ENCODE measurements at regions not wholly inside any gene's neighbourhood (a gene's known extent, or its start where the extent isn't known, plus 50 kb on each side); places are given as distances from the start of the nearest gene placed in this dataset.
"Not testable (repeated sequence)": the region's sequence is repeated elsewhere in the genome, so short reads cannot be mapped to it uniquely, and the experiment has no call there.

DNA sequence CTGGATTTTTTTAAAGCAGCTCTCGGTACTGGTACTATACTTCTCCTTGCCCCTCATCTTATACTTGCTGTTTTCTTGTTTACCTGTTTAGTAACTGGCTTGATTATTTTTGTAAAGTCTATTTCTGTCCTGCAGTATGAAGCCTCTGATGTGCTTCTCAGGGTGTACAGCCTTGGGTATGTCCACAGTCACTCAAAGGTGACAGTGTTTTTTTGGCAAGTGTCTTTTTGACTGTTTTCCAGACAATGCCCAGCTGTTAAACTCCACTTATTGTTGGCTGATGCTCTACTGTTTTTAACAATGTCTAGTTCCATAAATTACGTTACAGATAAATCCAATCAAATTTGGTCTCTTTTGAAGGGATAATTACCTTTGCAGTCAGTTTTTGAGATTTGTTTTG is 475.2 kb downstream of the JRKL start:
- H3K9me3 Mint-ChIP-seq = peaks cover 3% of the 10 kb centered on the region
- no peaks in the 10 kb centered on the region for H3K4me1 Mint-ChIP-seq
- H3K27ac Mint-ChIP-seq = no peak overlapping the region
- H3K4me3 Mint-ChIP-seq = no peak overlapping the region
- no peak for ATAC-seq (replicated peaks)
- no peaks in the 10 kb centered on the region for H3K36me3 Mint-ChIP-seq (ENCODE audit: low read depth)
- H3K27me3 Mint-ChIP-seq = no peaks in the 10 kb centered on the region

DNA sequence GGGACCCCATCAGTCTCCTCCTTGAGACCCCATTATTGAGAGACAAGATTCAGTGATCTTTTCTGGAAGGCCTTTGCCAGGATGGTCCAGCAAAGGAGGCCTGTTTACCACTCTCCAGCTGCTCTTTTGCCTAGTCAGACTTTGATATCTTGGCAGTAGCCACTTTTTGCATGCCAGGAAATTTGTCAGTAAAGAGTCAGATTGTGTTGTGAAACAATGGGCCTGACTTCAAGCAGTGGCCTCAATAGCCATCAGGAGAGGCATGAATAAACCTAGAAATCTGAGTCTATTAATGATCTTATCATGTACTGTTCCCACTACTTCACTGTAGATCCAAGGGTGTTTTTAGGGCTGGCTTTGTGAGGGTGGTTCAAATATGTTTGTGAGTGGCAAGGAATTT is 479.4 kb downstream of the JRKL start:
- H3K27me3 Mint-ChIP-seq = no peaks in the 10 kb centered on the region
- no peak overlapping the region for H3K27ac Mint-ChIP-seq
- no peak overlapping the region for H3K4me3 Mint-ChIP-seq
- no peaks in the 10 kb centered on the region for H3K4me1 Mint-ChIP-seq
- ATAC-seq (replicated peaks) = no peak
- H3K9me3 Mint-ChIP-seq = peaks cover 3% of the 10 kb centered on the region
- no peaks in the 10 kb centered on the region for H3K36me3 Mint-ChIP-seq (ENCODE audit: low read depth)

DNA sequence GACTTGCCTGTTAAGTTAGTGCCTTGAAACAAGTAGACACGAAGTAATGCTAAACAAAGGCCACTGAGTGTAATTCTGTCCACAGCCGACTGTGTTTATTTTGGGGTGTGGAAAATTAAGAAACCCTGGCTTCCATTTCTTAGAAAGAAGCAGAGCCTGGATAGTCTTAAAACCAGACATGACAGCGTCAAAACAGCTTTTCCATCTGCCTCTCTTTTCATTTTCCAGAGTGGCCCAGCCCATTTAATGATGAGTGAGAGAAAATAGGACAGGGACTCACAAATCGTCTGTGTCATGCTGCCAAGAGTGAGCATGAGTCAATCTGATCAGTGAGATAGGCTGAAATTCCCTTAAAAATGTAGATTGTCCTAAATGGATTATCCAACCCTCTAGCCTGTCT is 485.9 kb downstream of the JRKL start:
- H3K27me3 Mint-ChIP-seq = no peaks in the 10 kb centered on the region
- no peak overlapping the region for H3K4me3 Mint-ChIP-seq
- H3K9me3 Mint-ChIP-seq = no peaks in the 10 kb centered on the region
- no peaks in the 10 kb centered on the region for H3K4me1 Mint-ChIP-seq
- no peak overlapping the region for H3K27ac Mint-ChIP-seq
- no peaks in the 10 kb centered on the region for H3K36me3 Mint-ChIP-seq (ENCODE audit: low read depth)
- ATAC-seq (replicated peaks) = no peak

DNA sequence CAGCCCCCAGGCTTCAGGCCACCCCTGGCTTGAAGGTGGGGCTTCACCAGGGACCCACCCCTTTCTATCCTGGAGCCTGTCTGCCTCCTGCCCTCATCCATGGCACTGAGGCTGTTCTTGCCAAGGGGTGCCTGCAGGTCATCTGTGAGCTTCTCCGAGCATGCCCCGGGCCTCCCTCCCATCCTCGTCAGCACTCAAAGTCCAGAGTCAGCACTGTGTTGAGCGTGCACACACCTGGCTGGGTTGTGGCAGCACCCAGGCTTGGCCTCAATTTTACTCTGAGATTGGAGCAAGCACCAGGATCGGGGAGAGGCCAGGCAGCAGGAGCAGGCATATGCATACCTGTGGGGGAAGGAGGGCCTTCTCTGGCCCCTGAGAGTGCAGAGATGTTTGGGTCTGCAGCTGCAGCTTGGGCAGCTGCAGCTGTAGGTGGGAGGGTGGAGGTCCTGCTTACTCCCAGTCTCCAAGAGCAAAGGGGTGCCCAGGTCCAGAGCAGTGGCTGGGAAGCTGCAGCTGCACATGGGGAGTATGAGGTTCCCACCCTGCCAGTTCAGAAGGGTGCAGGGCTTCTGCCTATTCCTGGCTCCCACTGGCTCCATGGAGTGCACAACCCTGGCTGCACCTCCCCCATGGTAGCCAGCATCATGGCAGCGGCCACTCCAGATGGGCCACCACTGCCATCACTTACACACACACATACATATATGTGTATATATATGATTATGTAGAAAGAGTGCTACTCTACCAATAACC is 488.7 kb downstream of the JRKL start:
- peaks cover 7% of the 10 kb centered on the region for H3K9me3 Mint-ChIP-seq
- no peak for ATAC-seq (replicated peaks)
- H3K27ac Mint-ChIP-seq = no peak overlapping the region
- H3K4me3 Mint-ChIP-seq = no peak overlapping the region
- no peaks in the 10 kb centered on the region for H3K4me1 Mint-ChIP-seq
- H3K27me3 Mint-ChIP-seq = no peaks in the 10 kb centered on the region
- H3K36me3 Mint-ChIP-seq (ENCODE audit: low read depth) = no peaks in the 10 kb centered on the region

DNA sequence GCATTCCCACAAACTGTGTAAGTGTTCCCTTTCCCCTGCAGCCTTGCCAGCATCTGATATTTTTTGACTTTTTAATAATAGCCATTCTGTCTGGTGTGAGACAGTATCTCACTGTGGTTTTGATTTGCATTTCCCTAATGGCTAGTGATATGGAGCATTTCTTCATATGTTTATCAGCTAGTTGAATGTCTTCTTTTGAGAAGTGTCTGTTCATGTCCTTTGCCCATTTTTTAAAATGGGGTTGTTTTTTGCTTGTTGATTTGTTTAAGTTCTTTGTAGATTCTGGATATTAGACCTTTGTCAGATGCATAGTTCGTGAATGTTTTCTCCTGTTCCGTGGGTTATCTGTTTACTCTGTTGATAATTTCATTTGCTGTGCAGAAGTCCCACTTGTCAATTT is 492.8 kb downstream of the JRKL start:
- peaks cover 17% of the 10 kb centered on the region for H3K9me3 Mint-ChIP-seq
- not testable (repeated sequence) for H3K4me1 Mint-ChIP-seq; H3K27ac Mint-ChIP-seq; H3K27me3 Mint-ChIP-seq; H3K4me3 Mint-ChIP-seq; H3K36me3 Mint-ChIP-seq (ENCODE audit: low read depth); ATAC-seq (replicated peaks)

DNA sequence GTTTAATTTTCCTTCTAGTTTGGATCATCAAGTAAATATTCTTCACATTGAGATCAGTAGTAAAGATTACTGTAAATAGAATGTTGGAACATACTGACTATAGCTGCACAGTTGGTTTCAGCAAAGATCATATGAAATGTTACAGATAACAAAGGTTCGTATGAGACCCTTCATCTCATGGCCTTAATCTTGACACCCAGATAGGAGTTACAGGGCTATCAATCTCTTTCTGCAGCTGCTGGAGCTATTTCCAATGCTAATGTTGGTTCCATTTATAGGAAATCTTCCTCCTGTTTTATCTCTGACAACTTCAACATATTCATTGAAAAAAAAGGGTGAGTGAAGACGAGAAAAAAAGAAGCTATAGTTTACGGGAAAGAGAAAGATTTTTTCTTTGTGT is 495.6 kb downstream of the JRKL start:
- H3K27me3 Mint-ChIP-seq = no peaks in the 10 kb centered on the region
- H3K27ac Mint-ChIP-seq = no peak overlapping the region
- H3K36me3 Mint-ChIP-seq (ENCODE audit: low read depth) = no peaks in the 10 kb centered on the region
- peaks cover 17% of the 10 kb centered on the region for H3K9me3 Mint-ChIP-seq
- H3K4me3 Mint-ChIP-seq = no peak overlapping the region
- H3K4me1 Mint-ChIP-seq = no peaks in the 10 kb centered on the region
- ATAC-seq (replicated peaks) = no peak

DNA sequence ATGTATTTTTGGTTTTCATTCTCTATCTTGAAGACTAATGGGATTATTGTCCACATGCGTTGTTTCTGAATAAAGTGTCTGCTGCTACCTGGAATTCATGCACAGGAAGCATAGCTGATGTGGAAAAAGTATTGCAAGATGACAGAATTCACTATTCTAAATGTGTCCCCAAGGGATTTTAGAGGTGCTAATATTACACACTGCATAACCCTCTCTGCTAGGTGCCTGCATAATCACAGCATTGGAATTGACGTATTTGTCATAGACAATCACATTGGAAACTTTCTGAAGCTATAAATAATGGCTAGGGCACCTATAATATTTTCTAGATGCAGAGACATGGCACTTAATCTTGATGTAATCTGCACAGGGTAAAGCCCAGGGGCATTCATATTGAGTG is 496.1 kb downstream of the JRKL start:
- Mint-ChIP-seq H3K4me1 (no peaks in the 10 kb centered on the region), H3K36me3 (ENCODE audit: low read depth) (no peaks in the 10 kb centered on the region), H3K27ac (no peak overlapping the region), H3K27me3 (no peaks in the 10 kb centered on the region), H3K9me3 (peaks cover 17% of the 10 kb centered on the region), H3K4me3 (no peak overlapping the region)
- no peak for ATAC-seq (replicated peaks)

DNA sequence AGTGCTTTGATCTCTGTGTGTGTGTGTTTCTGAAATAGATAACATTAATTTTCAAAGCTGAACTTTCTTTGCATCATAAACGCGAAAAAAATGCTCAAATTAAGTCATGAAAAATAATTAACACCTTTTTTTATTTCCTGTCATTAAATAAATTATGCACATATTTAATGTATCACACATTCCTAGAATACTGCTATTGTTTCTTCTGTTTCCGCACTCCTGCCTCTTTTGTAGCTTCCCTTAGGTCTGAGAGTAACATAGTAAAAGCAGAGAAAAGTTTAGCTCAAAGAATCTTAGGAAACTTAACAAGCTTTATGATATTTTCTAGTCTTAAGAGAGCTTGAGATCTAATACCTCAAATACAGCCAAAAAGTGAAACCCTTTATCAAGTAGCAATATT is 504.2 kb downstream of the JRKL start:
- ATAC-seq (replicated peaks) = no peak
- Mint-ChIP-seq H3K27me3 (no peaks in the 10 kb centered on the region), H3K36me3 (ENCODE audit: low read depth) (no peaks in the 10 kb centered on the region), H3K27ac (no peak overlapping the region), H3K9me3 (peaks cover 4% of the 10 kb centered on the region), H3K4me3 (no peak overlapping the region), H3K4me1 (no peaks in the 10 kb centered on the region)

DNA sequence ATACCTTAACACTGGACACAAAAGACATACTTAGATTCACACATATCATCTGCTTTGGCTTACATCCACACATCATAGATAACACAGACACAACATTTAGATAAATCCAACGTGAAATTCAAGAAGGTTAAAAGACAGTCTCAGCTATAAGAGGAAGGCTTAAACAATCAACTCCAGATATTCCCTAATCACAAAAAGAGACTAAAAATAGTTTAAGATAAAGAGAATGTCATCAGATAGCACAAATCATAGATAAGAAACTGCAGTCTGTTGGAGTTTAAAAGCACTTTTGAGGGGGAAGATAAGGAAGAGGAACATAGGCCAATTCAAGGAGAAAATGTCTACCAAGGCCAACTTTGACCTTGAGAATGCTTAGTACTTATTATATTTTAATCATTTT is 504.8 kb downstream of the JRKL start:
- Mint-ChIP-seq H3K4me1 (no peaks in the 10 kb centered on the region), H3K27ac (no peak overlapping the region), H3K9me3 (peaks cover 4% of the 10 kb centered on the region), H3K27me3 (no peaks in the 10 kb centered on the region), H3K36me3 (ENCODE audit: low read depth) (no peaks in the 10 kb centered on the region), H3K4me3 (no peak overlapping the region)
- no peak for ATAC-seq (replicated peaks)

DNA sequence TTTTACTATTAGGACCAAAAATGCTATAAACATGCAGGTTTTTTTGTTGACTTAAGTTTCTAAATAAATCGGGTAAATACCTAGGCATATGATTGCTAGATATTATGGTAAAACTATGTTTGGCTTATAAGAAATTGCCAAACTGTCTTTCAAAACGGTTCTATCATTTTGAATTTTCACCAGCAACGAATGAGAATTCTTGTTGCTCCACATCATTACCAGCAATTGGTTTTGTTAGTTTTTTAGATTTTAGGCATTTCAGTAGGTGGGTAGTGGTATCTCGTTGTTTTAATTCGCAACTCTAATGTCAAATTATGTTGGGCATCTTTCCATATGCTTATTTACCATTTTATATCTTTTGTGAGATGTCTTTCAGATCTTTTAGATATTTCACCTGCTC is 510.2 kb downstream of the JRKL start:
- Mint-ChIP-seq H3K36me3 (ENCODE audit: low read depth) (no peaks in the 10 kb centered on the region), H3K4me1 (no peaks in the 10 kb centered on the region), H3K27ac (no peak overlapping the region), H3K9me3 (no peaks in the 10 kb centered on the region), H3K4me3 (no peak overlapping the region), H3K27me3 (no peaks in the 10 kb centered on the region)
- no peak for ATAC-seq (replicated peaks)

DNA sequence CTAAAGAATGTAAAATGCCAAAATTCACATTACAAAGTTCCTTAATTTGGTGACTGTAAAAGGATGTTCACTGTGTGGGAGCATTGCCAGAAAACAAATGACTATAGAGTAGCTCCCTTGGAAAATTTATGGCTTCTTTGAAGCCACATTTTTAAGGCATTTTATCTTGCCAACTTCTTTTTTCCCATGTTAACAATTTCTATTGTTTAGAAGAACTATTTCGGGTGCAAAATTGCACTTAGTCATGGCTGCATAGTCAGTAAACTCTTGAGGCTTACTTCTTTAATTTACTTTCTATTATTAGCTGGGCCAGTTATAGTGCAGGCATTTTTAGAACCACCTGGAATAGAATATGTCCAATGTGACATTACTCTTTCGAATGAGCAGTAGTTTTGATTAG is 515.3 kb downstream of the JRKL start:
- H3K27ac Mint-ChIP-seq = no peak overlapping the region
- peaks cover 4% of the 10 kb centered on the region for H3K9me3 Mint-ChIP-seq
- H3K4me1 Mint-ChIP-seq = no peaks in the 10 kb centered on the region
- ATAC-seq (replicated peaks) = no peak
- no peaks in the 10 kb centered on the region for H3K36me3 Mint-ChIP-seq (ENCODE audit: low read depth)
- no peak overlapping the region for H3K4me3 Mint-ChIP-seq
- H3K27me3 Mint-ChIP-seq = no peaks in the 10 kb centered on the region

DNA sequence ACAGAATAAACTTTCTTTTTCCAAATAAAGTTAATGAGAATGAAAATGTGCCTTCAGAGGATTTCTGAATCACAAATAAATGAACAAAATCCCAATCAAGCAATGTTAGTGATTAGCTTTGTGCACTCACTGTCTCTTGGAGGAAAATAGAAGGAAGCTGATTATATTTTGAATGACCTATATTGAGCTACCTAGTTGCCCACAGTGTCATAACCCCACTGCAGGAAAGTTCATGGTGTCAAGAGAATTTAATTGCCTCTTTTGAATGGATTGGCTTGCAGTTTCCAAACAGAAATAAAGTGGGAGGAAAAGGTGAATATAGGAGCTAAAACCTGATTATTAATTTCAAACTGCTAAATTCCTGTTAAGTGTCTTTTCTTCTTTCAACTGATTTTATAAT is 515.9 kb downstream of the JRKL start:
- H3K27ac Mint-ChIP-seq = no peak overlapping the region
- H3K27me3 Mint-ChIP-seq = no peaks in the 10 kb centered on the region
- H3K4me3 Mint-ChIP-seq = no peak overlapping the region
- H3K36me3 Mint-ChIP-seq (ENCODE audit: low read depth) = no peaks in the 10 kb centered on the region
- H3K9me3 Mint-ChIP-seq = peaks cover 5% of the 10 kb centered on the region
- no peak for ATAC-seq (replicated peaks)
- H3K4me1 Mint-ChIP-seq = no peaks in the 10 kb centered on the region

DNA sequence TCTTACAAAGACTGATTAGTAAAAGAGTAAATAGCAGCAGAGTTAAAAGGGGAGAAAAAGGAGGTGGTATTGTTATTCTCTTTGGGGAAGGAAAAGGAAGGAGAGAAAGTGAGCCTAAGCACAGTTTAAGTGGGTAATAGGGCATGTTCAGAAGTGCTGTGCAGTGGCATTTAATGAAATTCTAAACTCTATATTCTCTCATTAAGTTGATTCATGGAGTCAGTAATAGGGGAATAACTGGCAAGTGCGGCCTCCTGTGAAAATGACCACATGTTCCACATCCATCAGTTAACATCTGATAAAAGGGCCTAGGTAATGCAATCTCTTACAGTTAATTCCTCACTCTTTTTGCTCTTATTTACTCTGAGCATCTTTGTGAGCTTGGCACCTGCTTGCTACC is 516.7 kb downstream of the JRKL start:
- Mint-ChIP-seq H3K36me3 (ENCODE audit: low read depth) (no peaks in the 10 kb centered on the region), H3K9me3 (peaks cover 11% of the 10 kb centered on the region), H3K27ac (no peak overlapping the region), H3K4me1 (no peaks in the 10 kb centered on the region), H3K4me3 (no peak overlapping the region), H3K27me3 (no peaks in the 10 kb centered on the region)
- ATAC-seq (replicated peaks) = no peak

DNA sequence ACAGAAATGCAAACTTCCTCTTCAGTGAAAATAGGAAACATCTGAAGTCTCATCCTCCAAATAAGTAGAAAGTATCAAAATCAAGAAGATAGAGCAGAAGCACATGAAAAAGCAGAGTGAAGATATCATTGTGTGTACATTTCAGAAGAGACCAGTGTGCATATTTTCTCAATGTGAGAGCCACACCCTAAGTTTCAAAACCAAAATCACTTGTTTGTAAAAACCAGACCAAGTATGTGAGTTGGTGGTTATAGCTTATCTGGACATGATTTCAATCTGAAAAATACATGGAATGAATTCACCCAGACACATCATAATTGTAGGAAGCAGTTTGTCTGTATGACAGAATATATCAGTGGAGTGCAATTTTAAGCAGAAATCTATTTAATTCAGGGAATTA is 536.0 kb downstream of the JRKL start:
- ATAC-seq (replicated peaks) = no peak

DNA sequence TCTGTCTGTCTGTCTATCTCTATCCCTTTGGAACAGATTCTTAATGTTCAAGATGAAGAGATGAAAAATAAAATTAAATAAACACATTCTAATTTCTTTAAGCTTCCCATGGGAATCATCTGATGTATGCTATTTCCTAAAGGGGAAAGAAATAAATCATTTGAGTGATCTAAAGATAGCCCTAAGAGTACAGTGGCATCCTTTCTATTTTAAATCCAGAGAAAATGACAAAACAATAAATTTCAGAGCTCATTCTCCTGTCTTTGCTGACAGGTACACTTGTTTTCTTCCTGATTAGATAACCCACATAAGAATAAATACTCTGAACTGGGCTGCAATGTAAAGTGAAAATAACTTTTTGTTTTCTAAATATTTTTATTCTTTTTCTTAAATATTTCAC is 550.4 kb downstream of the JRKL start:
- ATAC-seq (replicated peaks) = no peak
- Mint-ChIP-seq H3K27ac (no peak overlapping the region), H3K4me3 (no peak overlapping the region), H3K36me3 (ENCODE audit: low read depth) (no peaks in the 10 kb centered on the region), H3K4me1 (no peaks in the 10 kb centered on the region), H3K9me3 (no peaks in the 10 kb centered on the region), H3K27me3 (no peaks in the 10 kb centered on the region)

More for the DNA sequence above, 536.0 kb downstream of the JRKL start:
- H3K27ac Mint-ChIP-seq = no peak overlapping the region
- H3K36me3 Mint-ChIP-seq (ENCODE audit: low read depth) = no peaks in the 10 kb centered on the region
- H3K4me3 Mint-ChIP-seq = no peak overlapping the region
- no peaks in the 10 kb centered on the region for H3K9me3 Mint-ChIP-seq
- H3K27me3 Mint-ChIP-seq = no peaks in the 10 kb centered on the region
- H3K4me1 Mint-ChIP-seq = no peaks in the 10 kb centered on the region

DNA sequence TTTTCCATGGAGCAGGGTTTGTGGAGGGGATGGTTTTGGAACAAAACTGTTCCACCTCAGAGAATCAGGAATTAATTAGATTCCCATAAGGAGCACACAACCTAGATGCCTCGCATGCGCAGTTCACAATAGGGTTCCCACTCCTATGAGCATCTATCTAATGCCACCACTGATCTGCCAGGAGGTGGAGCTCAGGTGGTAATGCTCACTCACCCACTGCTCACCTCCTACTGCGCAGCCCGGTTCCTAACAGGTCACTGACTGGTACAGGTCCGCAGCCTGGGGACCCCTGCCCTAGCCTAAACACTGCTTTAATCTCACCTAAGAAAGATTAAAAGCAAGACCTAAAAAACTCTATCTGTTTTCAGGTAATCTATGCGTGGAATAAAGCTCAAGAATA is 553.0 kb downstream of the JRKL start:
- H3K27ac Mint-ChIP-seq = no peak overlapping the region
- H3K36me3 Mint-ChIP-seq (ENCODE audit: low read depth) = no peaks in the 10 kb centered on the region
- H3K27me3 Mint-ChIP-seq = no peaks in the 10 kb centered on the region
- no peaks in the 10 kb centered on the region for H3K4me1 Mint-ChIP-seq
- ATAC-seq (replicated peaks) = no peak
- H3K9me3 Mint-ChIP-seq = peaks cover 4% of the 10 kb centered on the region
- H3K4me3 Mint-ChIP-seq = no peak overlapping the region
